MM.1S (cell line): ENCODE measurements at regions not wholly inside any gene's neighbourhood (a gene's known extent, or its start where the extent isn't known, plus 50 kb on each side); places are given as distances from the start of the nearest gene placed in this dataset.
"Not testable (repeated sequence)": the region's sequence is repeated elsewhere in the genome, so short reads cannot be mapped to it uniquely, and the experiment has no call there.

Experiments
- DNase-seq: peaks from one replicate; pipeline ENCODE4 v3.0.0-alpha.2; 2015
- H2AFZ ChIP-seq: fragments of 300-600 bp; sonication (generic); 2 replicates; pipeline ENCODE4 v1.6.0; 2016; ENCODE audit warnings: antibody characterized with exemption, low read length
- H3F3A ChIP-seq: fragments of 300-600 bp; sonication (generic); 2 replicates; pipeline ENCODE4 v1.6.1; 2016; ENCODE audit warnings: mild to moderate bottlenecking, antibody characterized with exemption, low read length, moderate library complexity, mixed read lengths; ENCODE audit not compliant: insufficient read depth
- H3K27ac ChIP-seq: fragments of 300-600 bp; sonication (generic); 2 replicates; pipeline ENCODE4 v1.5.1; 2016; ENCODE audit warnings: mild to moderate bottlenecking, low read length
- H3K27me3 ChIP-seq: fragments of 300-600 bp; sonication (generic); replicated peaks from 2 replicates; pipeline ENCODE4 v1.6.0; 2016; ENCODE audit warnings: low read length; ENCODE audit not compliant: insufficient read depth
- H3K36me3 ChIP-seq: fragments of 300-600 bp; sonication (generic); replicated peaks from 2 replicates; pipeline ENCODE4 v1.6.1; 2016; ENCODE audit warnings: mild to moderate bottlenecking, low read length, mixed read lengths; ENCODE audit not compliant: insufficient read depth
- H3K4me1 ChIP-seq: fragments of 300-600 bp; sonication (generic); 2 replicates; pipeline ENCODE4 v1.6.1; 2016; ENCODE audit warnings: low read length, mixed read lengths
- H3K4me2 ChIP-seq: fragments of 300-600 bp; sonication (generic); 2 replicates; pipeline ENCODE4 v1.6.0; 2016; ENCODE audit warnings: low read depth, low read length
- H3K4me3 ChIP-seq: fragments of 300-600 bp; sonication (generic); 2 replicates; pipeline ENCODE4 v1.5.1; 2016; ENCODE audit warnings: low read length, mixed read lengths
- H3K79me2 ChIP-seq: fragments of 300-600 bp; sonication (generic); 2 replicates; pipeline ENCODE4 v1.6.1; 2016; ENCODE audit warnings: mixed run types, low read length, mixed read lengths
- H3K9ac ChIP-seq: fragments of 300-600 bp; sonication (generic); 2 replicates; pipeline ENCODE4 v1.6.1; 2016; ENCODE audit warnings: low read length, mixed read lengths
- H3K9me2 ChIP-seq: fragments of 300-600 bp; sonication (generic); replicated peaks from 2 replicates; pipeline ENCODE4 v1.6.1; 2016; ENCODE audit warnings: mild to moderate bottlenecking, low read length, mixed read lengths; ENCODE audit not compliant: insufficient read depth
- H3K9me3 ChIP-seq: fragments of 300-600 bp; sonication (generic); replicated peaks from 2 replicates; pipeline ENCODE4 v1.6.1; 2016; ENCODE audit warnings: mild to moderate bottlenecking, low read length, mixed read lengths; ENCODE audit not compliant: insufficient read depth
- H4K20me1 ChIP-seq: fragments of 300-600 bp; sonication (generic); 2 replicates; pipeline ENCODE4 v1.6.1; 2016; ENCODE audit warnings: mild to moderate bottlenecking, low read length, moderate library complexity, mixed read lengths; ENCODE audit not compliant: insufficient read depth
- CTCF ChIP-seq: fragments of 300-600 bp; sonication (generic); IDR thresholded peaks from 2 replicates; pipeline ENCODE4 v1.5.1; 2016; ENCODE audit warnings: antibody characterized with exemption, low read length, mixed read lengths
- EZH2 ChIP-seq: fragments of 300-600 bp; sonication (generic); optimal IDR thresholded peaks from 2 replicates; pipeline ENCODE3; 2017; ENCODE audit warnings: low read depth, mild to moderate bottlenecking, antibody characterized with exemption, low read length, mixed read lengths
- EZH2phosphoT487 ChIP-seq: fragments of 300-600 bp; sonication (generic); IDR thresholded peaks from 2 replicates; pipeline ENCODE4 v1.6.1; 2018; ENCODE audit warnings: antibody characterized with exemption, low read length

GRCh38 chr5:86228147-86228546 lies 389.6 kb upstream of the COX7C start:
- no peak for DNase-seq
- Histone ChIP-seq H3K4me3 (no peak overlapping the region), H3K9me2 (no peaks in the 10 kb centered on the region), H3K4me1 (no peaks in the 10 kb centered on the region), H4K20me1 (no peaks in the 10 kb centered on the region), H3K4me2 (no peak overlapping the region), H3K9ac (no peak overlapping the region), H3K9me3 (no peaks in the 10 kb centered on the region), H3K79me2 (no peaks in the 10 kb centered on the region), H3K27ac (no peak overlapping the region), H3K27me3 (no peaks in the 10 kb centered on the region), H3F3A (no peaks in the 10 kb centered on the region), H2AFZ (no peak overlapping the region), H3K36me3 (no peaks in the 10 kb centered on the region)
- TF ChIP-seq CTCF (no peak), EZH2 (no peak)

- H3K9me3 ChIP-seq: no peaks in the 10 kb centered on the region
- TF ChIP-seq CTCF: no peak
- no peak for TF ChIP-seq EZH2
- TF ChIP-seq EZH2phosphoT487: no peak
Measured at GRCh38 chr5:86232246-86232645, 385.5 kb upstream of the COX7C start.

DNA sequence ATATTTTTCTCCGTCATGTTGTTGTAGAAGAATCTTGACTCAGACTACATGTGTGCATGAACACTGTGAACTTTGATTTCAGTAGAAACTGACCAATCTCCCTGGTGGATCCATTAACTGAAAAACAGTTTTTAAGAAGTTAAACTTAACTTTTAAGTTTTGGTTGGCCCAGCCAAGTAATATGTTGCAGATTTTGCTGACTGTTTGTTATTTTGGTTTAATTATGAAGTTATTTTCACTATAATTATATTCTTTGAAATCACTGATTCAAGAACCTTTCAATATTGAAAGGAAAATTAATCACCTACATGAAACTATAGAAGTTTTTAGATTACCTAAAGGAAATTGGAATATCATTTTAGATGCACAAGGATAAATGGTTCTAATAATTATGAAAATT lies 373.6 kb upstream of the COX7C start:
- no peak for DNase-seq
- no peak overlapping the region for H3K4me3 ChIP-seq
- no peaks in the 10 kb centered on the region for H3K79me2 ChIP-seq
- no peak overlapping the region for H3K27ac ChIP-seq
- H3K4me1 ChIP-seq: no peaks in the 10 kb centered on the region
- H3F3A ChIP-seq: no peaks in the 10 kb centered on the region
- no peak overlapping the region for H3K9ac ChIP-seq
- H3K4me2 ChIP-seq: no peak overlapping the region
- H3K9me2 ChIP-seq: no peaks in the 10 kb centered on the region
- H3K36me3 ChIP-seq: no peaks in the 10 kb centered on the region
- no peaks in the 10 kb centered on the region for H4K20me1 ChIP-seq
- TF ChIP-seq CTCF (no peak), EZH2 (no peak), EZH2phosphoT487 (no peak)
- H3K27me3 ChIP-seq: no peaks in the 10 kb centered on the region
- no peaks in the 10 kb centered on the region for H3K9me3 ChIP-seq
- no peak overlapping the region for H2AFZ ChIP-seq

More at GRCh38 chr5:86232246-86232645, 385.5 kb upstream of the COX7C start:
- H3K4me3 ChIP-seq: no peak overlapping the region
- H3F3A ChIP-seq: no peaks in the 10 kb centered on the region
- H3K4me1 ChIP-seq: no peaks in the 10 kb centered on the region
- no peaks in the 10 kb centered on the region; the same call in 1 of the 2 replicates for H3K36me3 ChIP-seq
- H4K20me1 ChIP-seq: no peaks in the 10 kb centered on the region
- H3K27me3 ChIP-seq: no peaks in the 10 kb centered on the region
- no peak overlapping the region for H2AFZ ChIP-seq
- no peak overlapping the region for H3K9ac ChIP-seq
- H3K79me2 ChIP-seq: no peaks in the 10 kb centered on the region
- no peaks in the 10 kb centered on the region for H3K9me2 ChIP-seq
- no peak overlapping the region for H3K27ac ChIP-seq
- DNase-seq: no peak
- H3K4me2 ChIP-seq: no peak overlapping the region

DNA sequence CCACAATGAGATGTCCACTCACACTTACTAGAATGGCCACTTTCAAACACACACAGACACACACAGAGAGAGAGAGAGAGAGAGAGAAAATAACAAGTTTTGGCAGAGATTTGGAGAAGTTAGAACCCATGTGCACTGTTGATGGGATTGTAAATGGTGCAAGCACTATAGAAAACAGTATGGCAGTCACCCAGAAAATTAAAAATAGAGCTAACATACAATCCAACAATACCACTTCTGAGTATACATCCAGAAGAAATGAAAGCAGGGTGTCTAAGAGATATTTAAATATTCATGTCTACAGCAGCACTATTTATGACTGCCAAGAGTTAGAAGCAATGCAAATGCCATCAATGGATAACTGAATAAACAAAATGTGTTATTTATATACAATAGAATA lies 359.9 kb upstream of the COX7C start:
- Histone ChIP-seq H3K4me1 (no peaks in the 10 kb centered on the region), H3K79me2 (no peaks in the 10 kb centered on the region), H3F3A (no peaks in the 10 kb centered on the region), H3K4me2 (no peak overlapping the region), H3K9me3 (no peaks in the 10 kb centered on the region), H3K27ac (no peak overlapping the region), H3K36me3 (no peaks in the 10 kb centered on the region), H3K4me3 (no peak overlapping the region), H4K20me1 (no peaks in the 10 kb centered on the region), H3K27me3 (no peaks in the 10 kb centered on the region), H2AFZ (no peak overlapping the region), H3K9ac (no peak overlapping the region), H3K9me2 (no peaks in the 10 kb centered on the region)
- no peak for DNase-seq
- no peak for TF ChIP-seq CTCF
- TF ChIP-seq EZH2phosphoT487: no peak
- TF ChIP-seq EZH2: no peak

- H3K9ac ChIP-seq, H4K20me1 ChIP-seq, H3K36me3 ChIP-seq, H3K27ac ChIP-seq, H2AFZ ChIP-seq, H3K4me3 ChIP-seq, DNase-seq, H3K27me3 ChIP-seq, H3K9me3 ChIP-seq, H3K4me2 ChIP-seq, H3K79me2 ChIP-seq, H3K9me2 ChIP-seq, H3F3A ChIP-seq, H3K4me1 ChIP-seq: not testable (repeated sequence)
Measured at GRCh38 chr5:86284400-86285190, 333.1 kb upstream of the COX7C start.
